HG02588 (cell line): ENCODE measurements at regions not wholly inside any gene's neighbourhood (a gene's known extent, or its start where the extent isn't known, plus 50 kb on each side); places are given as distances from the start of the nearest gene placed in this dataset.

Experiments
- ATAC-seq: cut with Tn5 transposase; IDR thresholded peaks from one replicate; pipeline ENCODE4 v1.9.1; 2021; ENCODE audit warnings: mild to moderate bottlenecking, moderate library complexity; ENCODE audit not compliant: unreplicated experiment

- ATAC-seq = no peak
Observed at GRCh38 chr3:78402720-78403119, 1362.8 kb downstream of the ROBO2 start.

GRCh38 chr3:78405745-78406144, 1362.1 kb downstream of the ROBO1 start:
- no peak for ATAC-seq

- no peak for ATAC-seq
Observed at GRCh38 chr3:78406396-78406795, 1361.4 kb downstream of the ROBO1 start.

- no peak for ATAC-seq
Observed at GRCh38 chr3:78410077-78410476, 1357.7 kb downstream of the ROBO1 start.

- no peak for ATAC-seq
Observed at GRCh38 chr3:78414261-78414660, 1353.5 kb downstream of the ROBO1 start.

- ATAC-seq = no peak
Observed at GRCh38 chr3:78420611-78421010, 1347.2 kb downstream of the ROBO1 start.

- no peak for ATAC-seq
Observed at GRCh38 chr3:78421247-78421966, 1346.4 kb downstream of the ROBO1 start.

- no peak for ATAC-seq
Observed at GRCh38 chr3:78424656-78425055, 1343.1 kb downstream of the ROBO1 start.

- no peak for ATAC-seq
Observed at GRCh38 chr3:78426454-78426853, 1341.3 kb downstream of the ROBO1 start.

GRCh38 chr3:78427303-78427702, 1340.5 kb downstream of the ROBO1 start:
- no peak for ATAC-seq

GRCh38 chr3:78430741-78431140, 1337.1 kb downstream of the ROBO1 start:
- no peak for ATAC-seq

- ATAC-seq = no peak
Observed at GRCh38 chr3:78434801-78435200, 1333.0 kb downstream of the ROBO1 start.

GRCh38 chr3:78455166-78455565, 1312.6 kb downstream of the ROBO1 start:
- no peak for ATAC-seq

GRCh38 chr3:78455712-78456433, 1311.9 kb downstream of the ROBO1 start:
- ATAC-seq = no peak

GRCh38 chr3:78459796-78460195, 1308.0 kb downstream of the ROBO1 start:
- no peak for ATAC-seq

GRCh38 chr3:78462021-78462420, 1305.8 kb downstream of the ROBO1 start:
- no peak for ATAC-seq

- no peak for ATAC-seq
Observed at GRCh38 chr3:78476076-78476475, 1291.7 kb downstream of the ROBO1 start.

- no peak for ATAC-seq
Observed at GRCh38 chr3:78481050-78481449, 1286.7 kb downstream of the ROBO1 start.

GRCh38 chr3:78483090-78483489, 1284.7 kb downstream of the ROBO1 start:
- no peak for ATAC-seq

GRCh38 chr3:78494851-78495250, 1272.9 kb downstream of the ROBO1 start:
- ATAC-seq = no peak

GRCh38 chr3:78495301-78495700, 1272.5 kb downstream of the ROBO1 start:
- no peak for ATAC-seq

GRCh38 chr3:78496501-78496900, 1271.3 kb downstream of the ROBO1 start:
- ATAC-seq = no peak
